Neural progenitor cell (in vitro differentiated cells): ENCODE measurements at regions not wholly inside any gene's neighbourhood (a gene's known extent, or its start where the extent isn't known, plus 50 kb on each side); places are given as distances from the start of the nearest gene placed in this dataset.

ENCODE experiments used
- DNase-seq: peaks from one replicate; pipeline ENCODE4 v3.0.0-alpha.2; 2016; ENCODE audit warnings: low spot score
- H2AFZ ChIP-seq: fragments of 200-600 bp; sonication (generic); replicated peaks from 2 replicates; pipeline ENCODE4 v1.6.1; 2016; ENCODE audit warnings: antibody characterized with exemption
- H3F3A ChIP-seq: fragments of 200-600 bp; sonication (generic); 2 replicates; pipeline ENCODE4 v1.6.1; 2016; ENCODE audit warnings: antibody characterized with exemption, low read depth
- H3K27ac ChIP-seq: fragments of 200-600 bp; sonication (generic); 2 replicates; pipeline ENCODE4 v1.5.1; 2016; ENCODE audit warnings: mild to moderate bottlenecking
- H3K27me3 ChIP-seq: fragments of 200-600 bp; sonication (generic); 2 replicates; pipeline ENCODE4 v1.6.1; 2016; ENCODE audit warnings: mild to moderate bottlenecking, moderate library complexity
- H3K36me3 ChIP-seq: fragments of 200-600 bp; sonication (generic); 2 replicates; pipeline ENCODE4 v1.5.1; 2016
- H3K4me1 ChIP-seq: fragments of 200-600 bp; sonication (generic); 2 replicates; pipeline ENCODE4 v1.6.1; 2016; ENCODE audit warnings: mixed run types
- H3K4me2 ChIP-seq: fragments of 200-600 bp; sonication (generic); 2 replicates; pipeline ENCODE4 v1.6.1; 2016
- H3K4me3 ChIP-seq: fragments of 200-600 bp; sonication (generic); 2 replicates; pipeline ENCODE4 v1.5.1; 2016
- H3K79me2 ChIP-seq: fragments of 200-600 bp; sonication (generic); 2 replicates; pipeline ENCODE4 v1.6.1; 2016; ENCODE audit warnings: low read depth
- H3K9ac ChIP-seq: fragments of 200-600 bp; sonication (generic); 2 replicates; pipeline ENCODE4 v1.6.1; 2016
- H3K9me3 ChIP-seq: fragments of 200-600 bp; sonication (generic); 2 replicates; pipeline ENCODE4 v1.5.1; 2016; ENCODE audit warnings: low read depth
- H4K20me1 ChIP-seq: fragments of 200-600 bp; sonication (generic); 2 replicates; pipeline ENCODE4 v1.6.1; 2016; ENCODE audit warnings: low read depth
- H3K27ac Mint-ChIP-seq: 3 replicates; pipeline ENCODE4 v1.8.0; 2021; ENCODE audit warnings: mixed read lengths
- H3K27me3 Mint-ChIP-seq: 2 replicates; pipeline ENCODE4 v1.8.0; 2022; ENCODE audit warnings: low read depth, mild to moderate bottlenecking, inconsistent platforms, moderate library complexity, mixed read lengths; ENCODE audit not compliant: insufficient read depth
- H3K36me3 Mint-ChIP-seq: 3 replicates; pipeline ENCODE4 v1.8.0; 2021; ENCODE audit warnings: mixed read lengths
- H3K4me1 Mint-ChIP-seq: 3 replicates; pipeline ENCODE4 v1.8.0; 2021; ENCODE audit warnings: mixed read lengths
- H3K4me3 Mint-ChIP-seq: 3 replicates; pipeline ENCODE4 v1.8.0; 2021; ENCODE audit warnings: mild to moderate bottlenecking, moderate library complexity, mixed read lengths
- H3K9me3 Mint-ChIP-seq: 3 replicates; pipeline ENCODE4 v1.8.0; 2020; ENCODE audit warnings: mixed read lengths
- CTCF ChIP-seq: fragments of 200-600 bp; sonication (generic); IDR thresholded peaks from 2 replicates; pipeline ENCODE4 v1.5.1; 2017; ENCODE audit warnings: antibody characterized with exemption, mild to moderate bottlenecking
- EZH2 ChIP-seq: fragments of 200-600 bp; sonication (generic); IDR thresholded peaks from 2 replicates; pipeline ENCODE4 v1.6.1; 2017; ENCODE audit warnings: antibody characterized with exemption, mild to moderate bottlenecking, moderate library complexity
- EZH2phosphoT487 ChIP-seq: fragments of 200-600 bp; sonication (generic); IDR thresholded peaks from 2 replicates; pipeline ENCODE4 v1.6.1; 2017; ENCODE audit warnings: antibody characterized with exemption

GRCh38 chr5:155282503-155283107 lies 269.1 kb downstream of the KIF4B start:
- H2AFZ ChIP-seq, result no peak overlapping the region
- Mint-ChIP-seq H3K36me3 (peaks cover 1% of the 10 kb centered on the region), H3K9me3 (peaks cover 5% of the 10 kb centered on the region), H3K27ac (no peak overlapping the region), H3K27me3 (no peaks in the 10 kb centered on the region), H3K4me3 (no peak overlapping the region), H3K4me1 (peaks cover 10% of the 10 kb centered on the region)
- no peak overlapping the region for H3K27ac ChIP-seq
- no peak for DNase-seq
- H3K9me3 ChIP-seq, result no peaks in the 10 kb centered on the region
- no peak for TF ChIP-seq EZH2phosphoT487
- no peak for TF ChIP-seq CTCF
- no peak for TF ChIP-seq EZH2
- no peaks in the 10 kb centered on the region for H3K79me2 ChIP-seq
- H3K36me3 ChIP-seq, result no peaks in the 10 kb centered on the region
- H4K20me1 ChIP-seq, result no peaks in the 10 kb centered on the region
- no peak overlapping the region for H3K4me2 ChIP-seq
- H3K27me3 ChIP-seq, result no peaks in the 10 kb centered on the region
- peaks cover 9% of the 10 kb centered on the region for H3K4me1 ChIP-seq
- no peak overlapping the region for H3K4me3 ChIP-seq
- H3K9ac ChIP-seq, result no peak overlapping the region
- H3F3A ChIP-seq, result no peaks in the 10 kb centered on the region

- no peaks in the 10 kb centered on the region for H3K36me3 ChIP-seq
- no peaks in the 10 kb centered on the region for H3F3A ChIP-seq
- no peak overlapping the region for H3K27ac ChIP-seq
- no peaks in the 10 kb centered on the region for H3K79me2 ChIP-seq
- peak overlapping the region; percentile 1 for H2AFZ ChIP-seq
- no peak overlapping the region for H3K4me3 Mint-ChIP-seq
- peaks cover 9% of the 10 kb centered on the region for H3K4me1 ChIP-seq
- H3K9me3 ChIP-seq, result no peaks in the 10 kb centered on the region
- TF ChIP-seq EZH2 (no peak), CTCF (no peak), EZH2phosphoT487 (no peak)
- no peak overlapping the region for H3K27ac Mint-ChIP-seq
- H3K27me3 Mint-ChIP-seq, result no peaks in the 10 kb centered on the region
- peaks cover 10% of the 10 kb centered on the region for H3K4me1 Mint-ChIP-seq
- H3K4me3 ChIP-seq, result no peak overlapping the region
- DNase-seq, result no peak
- no peaks in the 10 kb centered on the region for H4K20me1 ChIP-seq
- H3K36me3 Mint-ChIP-seq, result no peaks in the 10 kb centered on the region
- H3K4me2 ChIP-seq, result no peak overlapping the region
- H3K9ac ChIP-seq, result no peak overlapping the region
- no peaks in the 10 kb centered on the region for H3K9me3 Mint-ChIP-seq
- H3K27me3 ChIP-seq, result no peaks in the 10 kb centered on the region
Measured at GRCh38 chr5:155285706-155286105, 272.2 kb downstream of the KIF4B start.

GRCh38 chr5:155290937-155291336 lies 277.4 kb downstream of the KIF4B start:
- H3K27ac ChIP-seq, result no peak overlapping the region
- Mint-ChIP-seq H3K27me3 (no peaks in the 10 kb centered on the region), H3K36me3 (no peaks in the 10 kb centered on the region), H3K9me3 (no peaks in the 10 kb centered on the region), H3K4me3 (no peak overlapping the region), H3K27ac (no peak overlapping the region), H3K4me1 (peaks cover 12% of the 10 kb centered on the region)
- H3K4me2 ChIP-seq, result no peak overlapping the region
- H3K79me2 ChIP-seq, result no peaks in the 10 kb centered on the region
- no peaks in the 10 kb centered on the region for H3K27me3 ChIP-seq
- H3K9ac ChIP-seq, result no peak overlapping the region
- no peak for DNase-seq
- no peaks in the 10 kb centered on the region for H3F3A ChIP-seq
- H4K20me1 ChIP-seq, result no peaks in the 10 kb centered on the region
- H3K4me1 ChIP-seq, result peaks cover 2% of the 10 kb centered on the region
- TF ChIP-seq CTCF (no peak), EZH2phosphoT487 (no peak), EZH2 (no peak)
- H2AFZ ChIP-seq, result no peak overlapping the region
- H3K36me3 ChIP-seq, result no peaks in the 10 kb centered on the region
- no peak overlapping the region for H3K4me3 ChIP-seq
- no peaks in the 10 kb centered on the region for H3K9me3 ChIP-seq
